G401 (cell line): ENCODE measurements at regions not wholly inside any gene's neighbourhood (a gene's known extent, or its start where the extent isn't known, plus 50 kb on each side); places are given as distances from the start of the nearest gene placed in this dataset.

Experiments used
- DNase-seq: peaks from one replicate; pipeline ENCODE4 v3.0.0-alpha.2; 2015; ENCODE audit warnings: low spot score
- in situ Hi-C: cut with HindIII; loops from 2 replicates; pipeline ENCODE4 v1.10.0; 2016; ENCODE audit warnings: low sequenced_read_pairs, mixed read lengths

- no peak for DNase-seq
Measured at GRCh38 chr1:209387969-209388329, 195.6 kb upstream of the CAMK1G start.

GRCh38 chr1:209388358-209388757 is 195.2 kb upstream of the CAMK1G start:
- in situ Hi-C loops = no loop called here
- DNase-seq = no peak

More at GRCh38 chr1:209387969-209388329, 195.6 kb upstream of the CAMK1G start:
- in situ Hi-C loops = no loop called here

GRCh38 chr1:209389258-209389657 is 194.3 kb upstream of the CAMK1G start:
- in situ Hi-C loops = no loop called here

GRCh38 chr1:209389975-209390374 is 193.5 kb upstream of the CAMK1G start:
- no peak for DNase-seq
- in situ Hi-C loops = no loop called here

More at GRCh38 chr1:209389258-209389657, 194.3 kb upstream of the CAMK1G start:
- no peak for DNase-seq

GRCh38 chr1:209390764-209391163 is 192.8 kb upstream of the CAMK1G start:
- no peak for DNase-seq
- in situ Hi-C loops = no loop called here

- DNase-seq = no peak
- in situ Hi-C loops = no loop called here
Measured at GRCh38 chr1:209391792-209392191, 191.7 kb upstream of the CAMK1G start.

- in situ Hi-C loops = no loop called here
- no peak for DNase-seq
Measured at GRCh38 chr1:209395169-209395568, 188.3 kb upstream of the CAMK1G start.

- in situ Hi-C loops = no loop called here
- DNase-seq = no peak
Measured at GRCh38 chr1:209397371-209397770, 186.1 kb upstream of the CAMK1G start.

- DNase-seq = no peak
- in situ Hi-C loops = no loop called here
Measured at GRCh38 chr1:209397910-209398309, 185.6 kb upstream of the CAMK1G start.

- in situ Hi-C loops = no loop called here
- DNase-seq = no peak
Measured at GRCh38 chr1:209398313-209398991, 185.1 kb upstream of the CAMK1G start.

- no peak for DNase-seq
- in situ Hi-C loops = no loop called here
Measured at GRCh38 chr1:209399800-209400199, 183.7 kb upstream of the CAMK1G start.

- DNase-seq = no peak
- in situ Hi-C loops = no loop called here
Measured at GRCh38 chr1:209400351-209401220, 182.9 kb upstream of the CAMK1G start.

- in situ Hi-C loops = no loop called here
- DNase-seq = no peak
Measured at GRCh38 chr1:209402697-209403096, 180.8 kb upstream of the CAMK1G start.

GRCh38 chr1:209403921-209404320 is 179.6 kb upstream of the CAMK1G start:
- DNase-seq = no peak
- in situ Hi-C loops = no loop called here

- in situ Hi-C loops = no loop called here
Measured at GRCh38 chr1:209404577-209404976, 178.9 kb upstream of the CAMK1G start.

GRCh38 chr1:209405183-209405814 is 178.2 kb upstream of the CAMK1G start:
- in situ Hi-C loops = no loop called here
- no peak for DNase-seq

More at GRCh38 chr1:209404577-209404976, 178.9 kb upstream of the CAMK1G start:
- no peak for DNase-seq

- in situ Hi-C loops = no loop called here
- no peak for DNase-seq
Measured at GRCh38 chr1:209406168-209406567, 177.3 kb upstream of the CAMK1G start.

GRCh38 chr1:209406595-209406994 is 176.9 kb upstream of the CAMK1G start:
- DNase-seq = no peak
- in situ Hi-C loops = no loop called here

GRCh38 chr1:209409780-209410179 is 173.7 kb upstream of the CAMK1G start:
- no peak for DNase-seq
- in situ Hi-C loops = no loop called here

- in situ Hi-C loops = no loop called here
- DNase-seq = peak; percentile 32
Measured at GRCh38 chr1:209411491-209411929, 172.0 kb upstream of the CAMK1G start.
